Stomach (tissue), 8 donors: ENCODE measurements at regions not wholly inside any gene's neighbourhood (a gene's known extent, or its start where the extent isn't known, plus 50 kb on each side); places are given as distances from the start of the nearest gene placed in this dataset.
"Not testable (repeated sequence)": the region's sequence is repeated elsewhere in the genome, so short reads cannot be mapped to it uniquely, and the experiment has no call there.

Source experiments
- DNase-seq, 2 donors: peaks; one replicate each; pipeline versions ENCODE4 v3.0.0 to v3.0.0-alpha.2; 2013 to 2019
- H3K27ac ChIP-seq, 5 donors: fragments of 200-600 bp in 4 of 5; sonication (generic) in 4 of 5; one replicate each; pipeline ENCODE4 v1.5.1; 2013 to 2019; ENCODE audit warnings: mild to moderate bottlenecking in 1 of 5, moderate library complexity in 1 of 5
- H3K27me3 ChIP-seq, 3 donors: fragments of 200-600 bp; sonication (generic); one replicate each; pipeline ENCODE4 v1.5.1; 2017 to 2019; ENCODE audit warnings: mixed run types in 1 of 3
- H3K36me3 ChIP-seq, 4 donors: fragments of 200-600 bp; sonication (generic); 1 replicate in 3 of 4; 2 replicates in 1 of 4; pipeline ENCODE4 v1.5.1; 2016 to 2019
- H3K4me1 ChIP-seq, 4 donors: fragments of 200-600 bp; sonication (generic); one replicate each; pipeline ENCODE4 v1.5.1; 2016 to 2019
- H3K4me3 ChIP-seq, 4 donors: fragments of 200-600 bp; sonication (generic) in 3 of 4; one replicate each; pipeline ENCODE4 v1.5.1; 2016 to 2019; ENCODE audit warnings: mild to moderate bottlenecking in 1 of 4
- H3K9me3 ChIP-seq, 4 donors: fragments of 200-600 bp; sonication (generic); one replicate each; pipeline ENCODE4 v1.5.1; 2016 to 2019
- CTCF ChIP-seq, 7 experiments: fragments of 450-650 bp in 4 of 7; fragments of 200-600 bp in 3 of 7; sonication (generic) in 3 of 7; IDR thresholded peaks; one replicate each; pipeline ENCODE4 v1.5.1; 2016 to 2019; ENCODE audit warnings: antibody characterized with exemption in 7 of 7, control low read depth in 2 of 7, mild to moderate bottlenecking in 1 of 7
- EP300 ChIP-seq: sonication (generic); formaldehyde crosslinking; IDR thresholded peaks from one replicate; pipeline ENCODE4 v1.6.1; 2017; ENCODE audit warnings: antibody characterized with exemption
- POLR2A ChIP-seq, 4 donors: fragments of 450-650 bp; IDR thresholded peaks; one replicate each; pipeline ENCODE4 v1.6.1; 2016; ENCODE audit warnings: antibody characterized with exemption in 4 of 4, control low read depth in 2 of 4, mild to moderate bottlenecking in 1 of 4, moderate library complexity in 1 of 4
- POLR2AphosphoS5 ChIP-seq, 3 donors: sonication (generic); formaldehyde crosslinking; IDR thresholded peaks; one replicate each; pipeline ENCODE4 v1.6.1; 2016; ENCODE audit warnings: antibody characterized with exemption in 3 of 3
- WGBS, 5 donors: extraction: QIAGEN DNeasy Blood & Tissue Kit in 3 of 5; methylation state at CpG; one replicate each; pipeline versions ENCODE4 v1.1.5 to v1.1.7; 2013 to 2018; 5-methylcytosine and 5-hydroxymethylcytosine counted together
- intact Hi-C: fragments of 100-400 bp; cut with DNase I; formaldehyde crosslinking; loops from one replicate; pipeline ENCODE4 v1.15.1; 2023; ENCODE audit warnings: low total_unique reads
- donor health status: healthy with polysubstance abuse.
- donor health status: Bipolar disorder and iron deficiency.
- donor health status: healthy.

GRCh38 chr6:48641544-48641943, 530.5 kb upstream of the PTCHD4 start:
- H3K9me3 ChIP-seq = peaks cover 0 to 15% (median 9%) of the 10 kb centered on the region in 4 donors
- H3K36me3 ChIP-seq = no peaks in the 10 kb centered on the region
- H3K27me3 ChIP-seq = no peaks in the 10 kb centered on the region
- no peak for DNase-seq
- H3K4me1 ChIP-seq = no peaks in the 10 kb centered on the region
- no peak overlapping the region for H3K27ac ChIP-seq
- 56 to 66% (median 60%) methylated on average over 2 of the region's 2 CpGs for WGBS, 5 donors
- intact Hi-C loops = no loop called here
- no peak for TF ChIP-seq CTCF (IDR thresholded peaks at IDR 0.05)
- TF ChIP-seq POLR2A (IDR thresholded peaks at IDR 0.05) = no peak
- no peak for TF ChIP-seq POLR2AphosphoS5 (IDR thresholded peaks at IDR 0.05)
- TF ChIP-seq EP300 = no peak
- no peak overlapping the region for H3K4me3 ChIP-seq

GRCh38 chr6:48638796-48639195, 527.8 kb upstream of the PTCHD4 start:
- DNase-seq = not testable (repeated sequence)
- H3K9me3 ChIP-seq = peaks cover 0 to 15% (median 9%) of the 10 kb centered on the region in 4 donors
- WGBS, 5 donors = 21 to 39% (median 26%) methylated on average over 1 of the region's 1 CpG

GRCh38 chr6:48630511-48630910, 519.5 kb upstream of the PTCHD4 start:
- Histone ChIP-seq H3K27me3 (no peaks in the 10 kb centered on the region), H3K27ac (no peak overlapping the region), H3K4me1 (no peaks in the 10 kb centered on the region), H3K4me3 (no peak overlapping the region), H3K9me3 (no peaks in the 10 kb centered on the region), H3K36me3 (no peaks in the 10 kb centered on the region)
- intact Hi-C loops = no loop called here
- WGBS, 5 donors = 38 to 51% (median 47%) methylated on average over 1 of the region's 1 CpG
- DNase-seq = no peak
- TF ChIP-seq POLR2AphosphoS5 (IDR thresholded peaks at IDR 0.05) (no peak), CTCF (IDR thresholded peaks at IDR 0.05) (no peak), EP300 (no peak), POLR2A (IDR thresholded peaks at IDR 0.05) (no peak)

More at GRCh38 chr6:48638796-48639195, 527.8 kb upstream of the PTCHD4 start:
- H3K4me3 ChIP-seq, intact Hi-C loops, H3K4me1 ChIP-seq, H3K27me3 ChIP-seq, H3K27ac ChIP-seq, H3K36me3 ChIP-seq: not testable (repeated sequence)

GRCh38 chr6:48628316-48628715, 517.3 kb upstream of the PTCHD4 start:
- WGBS, 5 donors = 65 to 77% (median 73%) methylated on average over 3 of the region's 3 CpGs
- no peaks in the 10 kb centered on the region for H3K27me3 ChIP-seq
- no peaks in the 10 kb centered on the region for H3K9me3 ChIP-seq
- intact Hi-C loops = no loop called here
- no peaks in the 10 kb centered on the region for H3K4me1 ChIP-seq
- TF ChIP-seq CTCF (IDR thresholded peaks at IDR 0.05) = no peak
- no peak for TF ChIP-seq EP300
- no peak for TF ChIP-seq POLR2AphosphoS5 (IDR thresholded peaks at IDR 0.05)
- no peak for TF ChIP-seq POLR2A (IDR thresholded peaks at IDR 0.05)
- H3K4me3 ChIP-seq = no peak overlapping the region
- H3K27ac ChIP-seq = no peak overlapping the region
- no peak for DNase-seq
- H3K36me3 ChIP-seq = no peaks in the 10 kb centered on the region

GRCh38 chr6:48626421-48626820, 515.4 kb upstream of the PTCHD4 start:
- no peaks in the 10 kb centered on the region for H3K36me3 ChIP-seq
- H3K27ac ChIP-seq = no peak overlapping the region
- H3K9me3 ChIP-seq = no peaks in the 10 kb centered on the region
- no peak for DNase-seq
- H3K4me3 ChIP-seq = no peak overlapping the region
- H3K27me3 ChIP-seq = no peaks in the 10 kb centered on the region
- intact Hi-C loops = no loop called here
- no peaks in the 10 kb centered on the region for H3K4me1 ChIP-seq
- TF ChIP-seq CTCF (IDR thresholded peaks at IDR 0.05) (no peak), POLR2A (IDR thresholded peaks at IDR 0.05) (no peak), EP300 (no peak), POLR2AphosphoS5 (IDR thresholded peaks at IDR 0.05) (no peak)
